SK-N-MC (cell line): ENCODE measurements at regions not wholly inside any gene's neighbourhood (a gene's known extent, or its start where the extent isn't known, plus 50 kb on each side); places are given as distances from the start of the nearest gene placed in this dataset.

ENCODE experiments used
- EZH2 ChIP-seq: fragments of 200-600 bp; sonication (generic); IDR thresholded peaks from one replicate; pipeline ENCODE4 v1.6.1; 2017; ENCODE audit warnings: antibody characterized with exemption
- FOXP2 ChIP-seq: optimal IDR thresholded peaks from 2 replicates; pipeline ENCODE3; 2011; ENCODE audit warnings: mild to moderate bottlenecking, moderate library complexity; ENCODE audit not compliant: insufficient read depth; ENCODE audit errors: extremely low read length, control extremely low read depth
- POLR2AphosphoS5 ChIP-seq: IDR thresholded peaks from 2 replicates; pipeline ENCODE4 v1.6.1; 2012; ENCODE audit warnings: mild to moderate bottlenecking, low read depth, low read length, borderline replicate concordance

DNA sequence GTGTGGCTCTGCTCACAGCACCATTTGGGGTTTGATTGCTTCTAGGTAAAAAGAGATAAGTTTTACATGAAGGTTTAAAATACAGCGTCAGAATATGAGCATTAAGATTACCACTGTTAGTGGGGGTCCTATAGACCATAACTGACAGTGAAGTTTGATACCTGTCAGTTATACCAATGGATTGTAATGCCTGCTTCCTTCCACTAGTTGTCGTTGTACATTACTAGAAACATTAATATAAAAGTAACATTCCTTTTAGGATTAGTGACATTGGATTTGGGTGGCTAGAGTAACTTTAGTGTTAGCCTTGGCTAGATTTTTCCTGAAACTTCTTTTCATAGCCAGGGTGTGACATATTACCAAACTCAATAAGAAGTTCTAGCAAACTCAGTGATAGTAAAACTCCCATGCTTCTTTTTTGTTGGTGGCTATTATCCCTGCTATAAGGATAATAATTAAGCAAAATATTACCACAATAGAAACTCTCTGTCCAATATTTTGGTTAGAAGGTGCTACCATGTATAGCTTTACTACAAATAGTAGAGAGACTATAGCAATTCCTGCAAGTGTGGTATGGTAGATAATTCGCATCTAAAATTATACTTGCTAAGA, 57.1 kb downstream of the FAM181B start:
- TF ChIP-seq POLR2AphosphoS5 (no peak), EZH2 (no peak), FOXP2 (no peak)
